Smooth muscle cell (in vitro differentiated cells): ENCODE measurements at regions not wholly inside any gene's neighbourhood (a gene's known extent, or its start where the extent isn't known, plus 50 kb on each side); places are given as distances from the start of the nearest gene placed in this dataset.

Source experiments
- DNase-seq: peaks from one replicate; lab custom pipeline; 2025; ENCODE audit not compliant: unreplicated experiment; lab: John Stamatoyannopoulos, UW
- H2AFZ ChIP-seq: fragments of 200-600 bp; sonication (generic); 2 replicates; pipeline ENCODE4 v1.6.0; 2016; ENCODE audit warnings: antibody characterized with exemption, low read depth, mild to moderate bottlenecking
- H3F3A ChIP-seq: fragments of 200-600 bp; sonication (generic); 2 replicates; pipeline ENCODE4 v1.6.0; 2017; ENCODE audit warnings: antibody characterized with exemption, low read depth
- H3K27ac ChIP-seq: fragments of 200-600 bp; sonication (generic); 2 replicates; pipeline ENCODE4 v1.5.1; 2016; ENCODE audit warnings: low read depth, mild to moderate bottlenecking
- H3K27me3 ChIP-seq: fragments of 200-600 bp; sonication (generic); 2 replicates; pipeline ENCODE4 v1.6.1; 2016; ENCODE audit warnings: low read depth, mild to moderate bottlenecking
- H3K36me3 ChIP-seq: fragments of 200-600 bp; sonication (generic); 2 replicates; pipeline ENCODE4 v1.5.1; 2016; ENCODE audit warnings: low read depth
- H3K4me1 ChIP-seq: fragments of 200-600 bp; sonication (generic); 2 replicates; pipeline ENCODE4 v1.5.1; 2016; ENCODE audit warnings: low read depth
- H3K4me2 ChIP-seq: fragments of 200-600 bp; sonication (generic); 2 replicates; pipeline ENCODE4 v1.6.0; 2016; ENCODE audit warnings: mild to moderate bottlenecking
- H3K4me3 ChIP-seq: fragments of 200-600 bp; sonication (generic); 2 replicates; pipeline ENCODE4 v1.5.1; 2016; ENCODE audit warnings: mild to moderate bottlenecking
- H3K79me2 ChIP-seq: fragments of 200-600 bp; sonication (generic); 2 replicates; pipeline ENCODE4 v1.6.0; 2016; ENCODE audit warnings: low read depth, mild to moderate bottlenecking
- H3K9ac ChIP-seq: fragments of 200-600 bp; sonication (generic); 2 replicates; pipeline ENCODE4 v1.6.0; 2016; ENCODE audit warnings: low read depth
- H3K9me3 ChIP-seq: fragments of 200-600 bp; sonication (generic); replicated peaks from 2 replicates; pipeline ENCODE4 v1.5.1; 2016; ENCODE audit warnings: low read depth
- H4K20me1 ChIP-seq: fragments of 200-600 bp; sonication (generic); 2 replicates; pipeline ENCODE4 v1.6.0; 2016; ENCODE audit warnings: low read depth
- CTCF ChIP-seq: fragments of 200-600 bp; sonication (generic); IDR thresholded peaks from 2 replicates; pipeline ENCODE4 v1.5.1; 2017; ENCODE audit warnings: borderline replicate concordance, mild to moderate bottlenecking, antibody characterized with exemption; ENCODE audit not compliant: insufficient read depth, poor library complexity, severe bottlenecking
- WGBS: methylation state at CpG from one replicate; pipeline ENCODE4 v1.1.7; 2016; ENCODE audit warnings: low lambda C conversion rate; 5-methylcytosine and 5-hydroxymethylcytosine counted together

DNA sequence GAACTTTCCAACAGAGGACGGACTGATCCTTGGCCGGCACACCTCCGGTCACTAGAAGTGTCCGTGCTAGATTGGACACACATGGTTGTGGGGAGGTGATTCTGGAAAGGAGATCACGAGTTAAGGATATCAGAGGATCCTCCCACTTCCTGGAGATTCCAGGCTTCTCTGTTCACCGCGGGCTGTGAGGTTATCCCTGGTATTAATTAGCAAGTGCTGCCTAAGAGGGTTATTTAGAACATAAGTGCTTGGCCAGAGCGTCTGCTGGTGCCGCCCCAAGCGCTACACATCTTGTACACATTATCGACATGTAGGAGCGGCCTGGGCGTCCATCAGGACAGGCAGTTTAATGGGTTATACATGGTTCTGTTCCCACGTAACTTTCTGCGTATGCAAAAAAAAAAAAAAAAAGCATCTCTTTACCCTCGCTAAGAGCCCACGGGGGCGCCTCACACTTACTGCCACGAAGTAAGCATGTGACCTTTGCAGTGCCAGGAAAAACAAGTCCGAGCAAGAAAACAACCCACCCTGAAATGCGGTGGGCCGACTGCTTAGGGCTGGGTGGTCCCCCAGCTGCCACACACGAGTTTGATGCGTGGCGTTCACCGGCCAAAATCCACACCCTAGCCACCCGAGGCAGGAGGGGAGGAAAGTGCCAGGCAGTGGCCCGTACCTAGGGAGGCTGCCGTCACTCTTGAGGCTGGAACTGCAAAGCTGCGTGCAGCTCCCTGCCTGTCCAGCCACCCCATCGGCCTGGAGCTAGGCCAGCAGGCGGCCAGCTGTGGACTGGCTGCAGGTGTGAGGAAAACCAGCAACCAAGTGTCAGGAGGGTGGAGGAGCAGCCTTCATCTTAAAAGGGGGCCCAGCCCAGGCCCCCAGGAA is 78.0 kb downstream of the CPN2 start:
- DNase-seq = no peak
- Histone ChIP-seq H3K9ac (no peak overlapping the region), H4K20me1 (no peaks in the 10 kb centered on the region), H3K4me2 (no peak overlapping the region), H3K4me1 (peaks cover 47% of the 10 kb centered on the region), H3K4me3 (no peak overlapping the region), H2AFZ (no peak overlapping the region), H3K36me3 (no peaks in the 10 kb centered on the region), H3K79me2 (no peaks in the 10 kb centered on the region), H3F3A (peaks cover 16% of the 10 kb centered on the region), H3K9me3 (no peaks in the 10 kb centered on the region), H3K27ac (no peak overlapping the region), H3K27me3 (no peaks in the 10 kb centered on the region)
- 70% methylated on average over 32 of the region's 32 CpGs for WGBS
- no peak for TF ChIP-seq CTCF

GRCh38 chr3:194273743-194274310 is 77.3 kb downstream of the CPN2 start:
- no peak overlapping the region for H3K27ac ChIP-seq
- peaks cover 16% of the 10 kb centered on the region for H3F3A ChIP-seq
- H3K9me3 ChIP-seq = no peaks in the 10 kb centered on the region
- H4K20me1 ChIP-seq = no peaks in the 10 kb centered on the region
- H3K4me2 ChIP-seq = no peak overlapping the region
- no peak overlapping the region for H3K9ac ChIP-seq
- peaks cover 52% of the 10 kb centered on the region for H3K4me1 ChIP-seq
- H3K79me2 ChIP-seq = no peaks in the 10 kb centered on the region
- no peak overlapping the region for H3K4me3 ChIP-seq
- no peaks in the 10 kb centered on the region for H3K27me3 ChIP-seq
- TF ChIP-seq CTCF = no peak
- no peaks in the 10 kb centered on the region for H3K36me3 ChIP-seq
- no peak overlapping the region for H2AFZ ChIP-seq
- 93% methylated on average over 7 of the region's 7 CpGs for WGBS
- no peak for DNase-seq

DNA sequence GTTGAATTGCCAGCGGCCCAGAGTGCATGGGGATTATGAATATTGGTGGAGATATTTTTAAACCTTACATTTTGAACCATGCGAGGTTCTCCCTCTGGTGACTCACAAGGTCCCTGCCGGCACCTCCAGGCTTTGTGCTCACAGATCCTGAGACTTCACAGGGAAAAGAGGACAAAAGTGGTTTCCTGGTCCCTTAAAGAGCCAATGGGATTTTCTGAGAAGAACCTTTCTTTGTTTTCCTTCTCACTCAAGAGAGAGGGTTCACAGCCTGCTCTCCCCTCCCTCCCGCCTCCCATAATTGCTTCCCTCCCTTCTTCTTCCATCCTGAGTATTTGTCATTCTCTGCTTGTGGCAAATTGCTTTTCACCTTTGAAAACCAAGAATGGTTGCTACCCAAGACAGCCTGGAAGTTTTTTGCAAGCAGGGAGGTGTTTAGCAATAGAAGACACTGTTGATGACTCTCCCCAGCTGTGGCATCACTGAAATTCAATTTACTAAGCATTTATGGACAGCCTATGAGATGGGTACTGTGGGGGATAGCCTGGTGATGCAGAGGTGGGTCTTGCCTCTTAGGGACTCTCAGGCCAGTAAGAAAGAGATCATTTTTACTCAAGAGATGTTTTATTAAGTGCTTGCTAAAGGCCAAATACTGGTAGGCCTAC is 76.6 kb downstream of the CPN2 start:
- Histone ChIP-seq H3K9me3 (no peaks in the 10 kb centered on the region), H3K27ac (no peak overlapping the region), H3K27me3 (no peaks in the 10 kb centered on the region), H3K36me3 (no peaks in the 10 kb centered on the region), H3K4me2 (no peak overlapping the region), H4K20me1 (no peaks in the 10 kb centered on the region), H3K79me2 (no peaks in the 10 kb centered on the region), H2AFZ (no peak overlapping the region), H3K4me1 (peaks cover 52% of the 10 kb centered on the region), H3K4me3 (no peak overlapping the region), H3F3A (peaks cover 16% of the 10 kb centered on the region), H3K9ac (no peak overlapping the region)
- TF ChIP-seq CTCF = no peak
- no peak for DNase-seq
- WGBS = 41% methylated on average over 4 of the region's 4 CpGs
